Right ventricle myocardium inferior (tissue), 1 donor: ENCODE measurements at regions not wholly inside any gene's neighbourhood (a gene's known extent, or its start where the extent isn't known, plus 50 kb on each side); places are given as distances from the start of the nearest gene placed in this dataset.

Source experiments
- ATAC-seq: fragments of 200-7000 bp; cut with Tn5 transposase; one replicate; pipeline ENCODE4 v1.9.1; 2020; ENCODE audit warnings: mild to moderate bottlenecking, moderate library complexity
- DNase-seq: peaks from one replicate; pipeline ENCODE4 v3.0.0; 2021; ENCODE audit errors: missing footprints
- intact Hi-C: fragments of 100-400 bp; cut with DNase I; formaldehyde crosslinking; loops from one replicate; pipeline ENCODE4 v1.11.0; 2022
- donor health status: DM: no; HTN: yes; CAD: no; lungs with severe emphysema.

- DNase-seq, result no peak
- ATAC-seq, result no peak
- intact Hi-C loops, result no loop called here
These were observed 53.6 kb upstream of the RAB40AL start for GRCh38 chrX:102883491-102883890.
